ENCODE measurements at regions not wholly inside any gene's neighbourhood (a gene's known extent, or its start where the extent isn't known, plus 50 kb on each side); places are given as distances from the start of the nearest gene placed in this dataset.

- Mint-ChIP-seq H3K27ac (peak overlapping the region in 3 of 9 donors; percentile 4 to 80 (median 17)), H3K36me3 (no peaks in the 10 kb centered on the region), H3K27me3 (peaks cover 0 to 18% (median 0%) of the 10 kb centered on the region in 5 donors), H3K9me3 (peaks cover 0 to 5% (median 0%) of the 10 kb centered on the region in 11 donors), H3K4me3 (peak overlapping the region in 1 of 10 donors; percentile 8), H3K4me1 (peaks cover 0 to 32% (median 10%) of the 10 kb centered on the region in 7 donors)
- no peak overlapping the region for H3K4me3 ChIP-seq (ENCODE audit: low read length)
- no peaks in the 10 kb centered on the region for H3K36me3 ChIP-seq (ENCODE audit: control insufficient read depth in 2 of 3, insufficient read depth in 3 of 3, low read length in 3 of 3)
- DNase-seq (no peak), ATAC-seq (no peak)
- H3K27me3 ChIP-seq (ENCODE audit: control insufficient read depth in 2 of 2, insufficient read depth in 2 of 2, low read length in 2 of 2), result no peaks in the 10 kb centered on the region
- H3K4me1 ChIP-seq (ENCODE audit: control insufficient read depth in 2 of 2, insufficient read depth in 2 of 2, low read length in 2 of 2), result no peaks in the 10 kb centered on the region
- H3K27ac ChIP-seq (ENCODE audit: low read depth, low read length), result no peak overlapping the region
- H3K9me3 ChIP-seq (ENCODE audit: control insufficient read depth in 2 of 3, low read length in 3 of 3), result no peaks in the 10 kb centered on the region
- intact Hi-C loops (cut with micrococcal nuclease), result no loop called here
- POLR2A ChIA-PET, result no interaction called here
- CTCF ChIA-PET, result no interaction called here
Observed at GRCh38 chr10:128912568-128913311, 554.3 kb upstream of the MGMT start.

GRCh38 chr10:128914681-128915080 is 552.4 kb upstream of the MGMT start:
- H3K27ac ChIP-seq (ENCODE audit: low read depth, low read length), result no peak overlapping the region
- H3K27me3 Mint-ChIP-seq, result peaks cover 0 to 18% (median 3%) of the 10 kb centered on the region in 5 donors
- H3K4me3 ChIP-seq (ENCODE audit: low read length), result no peak overlapping the region
- DNase-seq (no peak), ATAC-seq (no peak)
- intact Hi-C loops (cut with micrococcal nuclease), result no loop called here
- H3K36me3 Mint-ChIP-seq, result no peaks in the 10 kb centered on the region
- no peaks in the 10 kb centered on the region for H3K36me3 ChIP-seq (ENCODE audit: control insufficient read depth in 2 of 3, insufficient read depth in 3 of 3, low read length in 3 of 3)
- H3K4me1 ChIP-seq (ENCODE audit: control insufficient read depth in 2 of 2, insufficient read depth in 2 of 2, low read length in 2 of 2), result no peaks in the 10 kb centered on the region
- CTCF ChIA-PET, result no interaction called here
- no peak overlapping the region for H3K4me3 Mint-ChIP-seq
- H3K4me1 Mint-ChIP-seq, result peaks cover 0 to 23% (median 5%) of the 10 kb centered on the region in 7 donors
- POLR2A ChIA-PET, result no interaction called here
- no peaks in the 10 kb centered on the region for H3K27me3 ChIP-seq (ENCODE audit: control insufficient read depth in 2 of 2, insufficient read depth in 2 of 2, low read length in 2 of 2)
- no peaks in the 10 kb centered on the region for H3K9me3 ChIP-seq (ENCODE audit: control insufficient read depth in 2 of 3, low read length in 3 of 3)
- H3K9me3 Mint-ChIP-seq, result peaks cover 0 to 5% (median 0%) of the 10 kb centered on the region in 11 donors
- H3K27ac Mint-ChIP-seq, result no peak overlapping the region

- Histone ChIP-seq H3K4me3 (ENCODE audit: low read length) (no peak overlapping the region), H3K4me1 (ENCODE audit: control insufficient read depth in 2 of 2, insufficient read depth in 2 of 2, low read length in 2 of 2) (no peaks in the 10 kb centered on the region), H3K36me3 (ENCODE audit: control insufficient read depth in 2 of 3, insufficient read depth in 3 of 3, low read length in 3 of 3) (no peaks in the 10 kb centered on the region), H3K9me3 (ENCODE audit: control insufficient read depth in 2 of 3, low read length in 3 of 3) (no peaks in the 10 kb centered on the region), H3K27me3 (ENCODE audit: control insufficient read depth in 2 of 2, insufficient read depth in 2 of 2, low read length in 2 of 2) (no peaks in the 10 kb centered on the region), H3K27ac (ENCODE audit: low read depth, low read length) (no peak overlapping the region)
- POLR2A ChIA-PET, result no interaction called here
- ATAC-seq, result no peak
- CTCF ChIA-PET, result no interaction called here
- H3K27me3 Mint-ChIP-seq, result peaks cover 0 to 18% (median 3%) of the 10 kb centered on the region in 5 donors
- peaks cover 0 to 5% (median 0%) of the 10 kb centered on the region in 11 donors for H3K9me3 Mint-ChIP-seq
- H3K27ac Mint-ChIP-seq, result no peak overlapping the region
- no peak for DNase-seq
- H3K36me3 Mint-ChIP-seq, result no peaks in the 10 kb centered on the region
- H3K4me3 Mint-ChIP-seq, result no peak overlapping the region
- H3K4me1 Mint-ChIP-seq, result peaks cover 0 to 23% (median 5%) of the 10 kb centered on the region in 7 donors
- intact Hi-C loops (cut with micrococcal nuclease), result no loop called here
Observed at GRCh38 chr10:128915630-128916029, 551.4 kb upstream of the MGMT start.

GRCh38 chr10:128916383-128916782 is 550.7 kb upstream of the MGMT start:
- intact Hi-C loops (cut with micrococcal nuclease), result no loop called here
- ChIA-PET CTCF (no interaction called here), POLR2A (no interaction called here)
- H3K4me1 ChIP-seq (ENCODE audit: control insufficient read depth in 2 of 2, insufficient read depth in 2 of 2, low read length in 2 of 2), result no peaks in the 10 kb centered on the region
- Mint-ChIP-seq H3K27ac (no peak overlapping the region), H3K36me3 (no peaks in the 10 kb centered on the region), H3K27me3 (peaks cover 0 to 18% (median 4%) of the 10 kb centered on the region in 5 donors), H3K9me3 (peaks cover 0 to 5% (median 0%) of the 10 kb centered on the region in 11 donors), H3K4me3 (no peak overlapping the region), H3K4me1 (peaks cover 0 to 23% (median 5%) of the 10 kb centered on the region in 7 donors)
- no peaks in the 10 kb centered on the region for H3K36me3 ChIP-seq (ENCODE audit: control insufficient read depth in 2 of 3, insufficient read depth in 3 of 3, low read length in 3 of 3)
- no peaks in the 10 kb centered on the region for H3K27me3 ChIP-seq (ENCODE audit: control insufficient read depth in 2 of 2, insufficient read depth in 2 of 2, low read length in 2 of 2)
- no peak overlapping the region for H3K4me3 ChIP-seq (ENCODE audit: low read length)
- DNase-seq (no peak), ATAC-seq (no peak)
- no peaks in the 10 kb centered on the region for H3K9me3 ChIP-seq (ENCODE audit: control insufficient read depth in 2 of 3, low read length in 3 of 3)
- no peak overlapping the region for H3K27ac ChIP-seq (ENCODE audit: low read depth, low read length)

GRCh38 chr10:128921389-128922022 is 545.5 kb upstream of the MGMT start:
- no peak for DNase-seq
- CTCF ChIA-PET, result interaction anchor here (0.6 kb wide), 1 partner anchor 1258 kb away, joined by 3 read pairs; no protein-coding TSS in a partner anchor
- no peak overlapping the region for H3K4me3 Mint-ChIP-seq
- H3K27me3 Mint-ChIP-seq, result peaks cover 0 to 34% (median 10%) of the 10 kb centered on the region in 5 donors
- no peaks in the 10 kb centered on the region for H3K9me3 ChIP-seq (ENCODE audit: control insufficient read depth in 2 of 3, low read length in 3 of 3)
- no peak for ATAC-seq
- H3K9me3 Mint-ChIP-seq, result peaks cover 0 to 6% (median 0%) of the 10 kb centered on the region in 11 donors
- no peaks in the 10 kb centered on the region for H3K27me3 ChIP-seq (ENCODE audit: control insufficient read depth in 2 of 2, insufficient read depth in 2 of 2, low read length in 2 of 2)
- H3K4me3 ChIP-seq (ENCODE audit: low read length), result no peak overlapping the region
- intact Hi-C loops (cut with micrococcal nuclease), result no loop called here
- H3K36me3 ChIP-seq (ENCODE audit: control insufficient read depth in 2 of 3, insufficient read depth in 3 of 3, low read length in 3 of 3), result no peaks in the 10 kb centered on the region
- POLR2A ChIA-PET, result no interaction called here
- H3K4me1 Mint-ChIP-seq, result peaks cover 0 to 8% (median 0%) of the 10 kb centered on the region in 7 donors
- H3K4me1 ChIP-seq (ENCODE audit: control insufficient read depth in 2 of 2, insufficient read depth in 2 of 2, low read length in 2 of 2), result no peaks in the 10 kb centered on the region
- H3K27ac Mint-ChIP-seq, result no peak overlapping the region
- no peak overlapping the region for H3K27ac ChIP-seq (ENCODE audit: low read depth, low read length)
- no peaks in the 10 kb centered on the region for H3K36me3 Mint-ChIP-seq

- H3K27me3 ChIP-seq (ENCODE audit: control insufficient read depth in 2 of 2, insufficient read depth in 2 of 2, low read length in 2 of 2), result no peaks in the 10 kb centered on the region
- no peak overlapping the region for H3K4me3 ChIP-seq (ENCODE audit: low read length)
- DNase-seq, result no peak
- intact Hi-C loops (cut with micrococcal nuclease), result no loop called here
- H3K27me3 Mint-ChIP-seq, result peaks cover 0 to 32% (median 10%) of the 10 kb centered on the region in 5 donors
- no peak for ATAC-seq
- no peak overlapping the region for H3K4me3 Mint-ChIP-seq
- H3K27ac Mint-ChIP-seq, result no peak overlapping the region
- no peak overlapping the region for H3K27ac ChIP-seq (ENCODE audit: low read depth, low read length)
- ChIA-PET CTCF (no interaction called here), POLR2A (no interaction called here)
- peaks cover 0 to 8% (median 0%) of the 10 kb centered on the region in 7 donors for H3K4me1 Mint-ChIP-seq
- peaks cover 0 to 6% (median 0%) of the 10 kb centered on the region in 11 donors for H3K9me3 Mint-ChIP-seq
- no peaks in the 10 kb centered on the region for H3K9me3 ChIP-seq (ENCODE audit: control insufficient read depth in 2 of 3, low read length in 3 of 3)
- H3K36me3 ChIP-seq (ENCODE audit: control insufficient read depth in 2 of 3, insufficient read depth in 3 of 3, low read length in 3 of 3), result no peaks in the 10 kb centered on the region
- no peaks in the 10 kb centered on the region for H3K36me3 Mint-ChIP-seq
- no peaks in the 10 kb centered on the region for H3K4me1 ChIP-seq (ENCODE audit: control insufficient read depth in 2 of 2, insufficient read depth in 2 of 2, low read length in 2 of 2)
Observed at GRCh38 chr10:128922172-128922571, 544.9 kb upstream of the MGMT start.
